ENCODE measurements at regions not wholly inside any gene's neighbourhood (a gene's known extent, or its start where the extent isn't known, plus 50 kb on each side); places are given as distances from the start of the nearest gene placed in this dataset.

DNA sequence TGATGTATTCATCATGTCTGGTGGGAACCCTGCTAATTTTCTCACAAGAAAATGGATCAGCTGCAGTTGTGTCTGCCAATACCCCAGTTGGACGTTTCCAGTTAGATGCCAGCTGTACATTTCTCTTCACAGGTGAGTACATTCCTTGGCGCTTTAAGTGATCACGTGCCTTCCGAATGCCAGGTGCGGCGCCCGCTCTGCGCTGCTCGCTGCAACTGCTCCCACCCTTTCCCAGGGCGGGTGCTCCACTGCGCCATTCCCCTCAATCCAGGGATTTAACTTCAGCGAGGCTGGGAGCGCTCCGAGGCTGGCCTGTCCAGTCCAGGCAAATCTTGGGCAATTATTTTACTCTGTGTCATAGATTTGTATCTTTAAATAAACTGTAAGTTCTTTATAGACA, 225.0 kb upstream of the RAB6C start:
- Histone ChIP-seq H3K27me3 (no peaks in the 10 kb centered on the region), H3K27ac (no peak overlapping the region), H3K9me3 (peaks cover 0 to 4% (median 0%) of the 10 kb centered on the region in 4 donors), H3K4me1 (peaks cover 0 to 13% (median 0%) of the 10 kb centered on the region in 4 donors), H3K4me3 (no peak overlapping the region), H3K36me3 (no peaks in the 10 kb centered on the region)
- no peak for DNase-seq (ENCODE audit: low spot score in 2 of 2)
- 94% methylated on average over 14 of the region's 14 CpGs for WGBS, 2 donors
- TF ChIP-seq EP300 (IDR thresholded peaks at IDR 0.05) (no peak), POLR2A (IDR thresholded peaks at IDR 0.05) (no peak)
- TF ChIP-seq, protein P1, sequence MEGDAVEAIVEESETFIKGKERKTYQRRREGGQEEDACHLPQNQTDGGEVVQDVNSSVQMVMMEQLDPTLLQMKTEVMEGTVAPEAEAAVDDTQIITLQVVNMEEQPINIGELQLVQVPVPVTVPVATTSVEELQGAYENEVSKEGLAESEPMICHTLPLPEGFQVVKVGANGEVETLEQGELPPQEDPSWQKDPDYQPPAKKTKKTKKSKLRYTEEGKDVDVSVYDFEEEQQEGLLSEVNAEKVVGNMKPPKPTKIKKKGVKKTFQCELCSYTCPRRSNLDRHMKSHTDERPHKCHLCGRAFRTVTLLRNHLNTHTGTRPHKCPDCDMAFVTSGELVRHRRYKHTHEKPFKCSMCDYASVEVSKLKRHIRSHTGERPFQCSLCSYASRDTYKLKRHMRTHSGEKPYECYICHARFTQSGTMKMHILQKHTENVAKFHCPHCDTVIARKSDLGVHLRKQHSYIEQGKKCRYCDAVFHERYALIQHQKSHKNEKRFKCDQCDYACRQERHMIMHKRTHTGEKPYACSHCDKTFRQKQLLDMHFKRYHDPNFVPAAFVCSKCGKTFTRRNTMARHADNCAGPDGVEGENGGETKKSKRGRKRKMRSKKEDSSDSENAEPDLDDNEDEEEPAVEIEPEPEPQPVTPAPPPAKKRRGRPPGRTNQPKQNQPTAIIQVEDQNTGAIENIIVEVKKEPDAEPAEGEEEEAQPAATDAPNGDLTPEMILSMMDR (IDR thresholded peaks at IDR 0.05), result no peak

DNA sequence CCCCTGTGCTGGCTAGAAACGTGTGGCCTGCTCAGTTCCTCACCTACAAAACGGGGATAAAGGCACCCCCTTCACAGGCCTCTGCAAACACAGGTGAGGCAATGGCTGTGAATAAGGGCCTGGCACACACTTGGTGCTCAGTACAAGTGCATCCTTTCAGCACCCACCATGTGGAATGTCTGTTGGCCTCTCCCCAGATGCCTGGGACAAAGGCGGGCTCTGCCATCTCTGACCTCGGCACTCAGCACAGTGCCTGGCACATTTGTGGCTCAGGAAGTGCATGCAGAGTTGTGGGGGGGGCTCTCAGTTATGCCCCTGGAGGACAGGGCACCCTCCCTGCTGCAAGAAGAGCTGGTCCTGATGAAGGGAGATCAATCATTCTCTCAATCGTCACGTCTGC, 224.6 kb upstream of the RAB6C start:
- H3K9me3 ChIP-seq, result peaks cover 0 to 4% (median 0%) of the 10 kb centered on the region in 4 donors
- no peaks in the 10 kb centered on the region for H3K27me3 ChIP-seq
- no peak for TF ChIP-seq POLR2A (IDR thresholded peaks at IDR 0.05)
- TF ChIP-seq, protein P1 (IDR thresholded peaks at IDR 0.05), result no peak
- no peak for TF ChIP-seq EP300 (IDR thresholded peaks at IDR 0.05)
- peaks cover 0 to 13% (median 0%) of the 10 kb centered on the region in 4 donors for H3K4me1 ChIP-seq
- H3K36me3 ChIP-seq, result no peaks in the 10 kb centered on the region
- DNase-seq (ENCODE audit: low spot score in 2 of 2), result no peak
- H3K27ac ChIP-seq, result no peak overlapping the region
- 78 to 84% methylated on average over 6 of the region's 6 CpGs for WGBS, 2 donors
- no peak overlapping the region for H3K4me3 ChIP-seq

DNA sequence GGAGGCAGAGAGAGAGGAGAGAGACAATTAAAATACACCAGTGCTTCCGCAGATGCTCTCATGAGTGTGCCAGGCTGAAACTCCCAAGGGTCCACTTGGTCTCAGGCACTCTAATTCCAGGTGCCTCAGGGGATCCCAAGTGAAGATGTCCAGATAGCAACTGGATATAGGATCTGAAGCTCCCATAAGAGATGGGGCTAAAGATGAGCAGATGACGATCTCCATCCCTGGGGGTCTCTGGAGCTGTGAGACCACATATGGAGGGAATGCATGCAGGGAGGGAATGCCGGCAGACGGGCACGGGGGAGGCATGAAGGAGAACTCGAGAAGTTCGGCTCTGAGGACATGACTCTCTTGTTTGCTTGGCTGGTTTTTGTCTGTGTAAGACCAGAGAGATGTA, 223.7 kb upstream of the RAB6C start:
- WGBS, 2 donors, result 90 to 94% methylated on average over 7 of the region's 7 CpGs
- TF ChIP-seq EP300 (IDR thresholded peaks at IDR 0.05) (no peak), POLR2A (IDR thresholded peaks at IDR 0.05) (no peak)
- TF ChIP-seq, protein P1 (IDR thresholded peaks at IDR 0.05), result no peak
- DNase-seq (ENCODE audit: low spot score in 2 of 2), result no peak

DNA sequence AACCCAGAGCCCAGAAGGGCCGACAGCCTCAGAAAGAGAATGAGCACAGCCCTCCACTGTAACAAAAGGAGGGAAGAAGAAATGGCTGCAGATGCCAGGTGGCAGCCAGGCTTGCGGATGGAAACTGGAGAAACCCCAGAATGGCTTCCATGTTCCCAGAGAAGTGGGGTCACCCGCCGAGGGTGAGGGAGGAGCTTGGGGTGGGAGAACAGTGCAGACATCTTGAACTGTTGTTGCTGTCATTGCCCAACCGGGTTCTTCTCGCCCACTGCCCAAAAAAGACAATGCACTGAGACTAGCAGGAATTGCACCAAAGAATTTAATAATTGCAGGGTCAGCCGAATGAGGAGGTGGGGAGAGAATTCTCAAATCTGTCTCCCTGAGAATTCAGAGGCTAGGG, 223.2 kb upstream of the RAB6C start:
- TF ChIP-seq EP300 (IDR thresholded peaks at IDR 0.05) (no peak), POLR2A (IDR thresholded peaks at IDR 0.05) (no peak)
- TF ChIP-seq, protein P1 (IDR thresholded peaks at IDR 0.05), result no peak
- Histone ChIP-seq H3K36me3 (no peaks in the 10 kb centered on the region), H3K4me1 (peaks cover 0 to 13% (median 0%) of the 10 kb centered on the region in 4 donors), H3K4me3 (no peak overlapping the region), H3K9me3 (no peaks in the 10 kb centered on the region), H3K27ac (no peak overlapping the region), H3K27me3 (no peaks in the 10 kb centered on the region)
- 85 to 89% methylated on average over 7 of the region's 7 CpGs for WGBS, 2 donors
- no peak for DNase-seq (ENCODE audit: low spot score in 2 of 2)

More for the DNA sequence above, 223.7 kb upstream of the RAB6C start:
- Histone ChIP-seq H3K4me1 (peaks cover 0 to 13% (median 0%) of the 10 kb centered on the region in 4 donors), H3K27me3 (no peaks in the 10 kb centered on the region), H3K36me3 (no peaks in the 10 kb centered on the region), H3K9me3 (no peaks in the 10 kb centered on the region), H3K4me3 (no peak overlapping the region), H3K27ac (no peak overlapping the region)

DNA sequence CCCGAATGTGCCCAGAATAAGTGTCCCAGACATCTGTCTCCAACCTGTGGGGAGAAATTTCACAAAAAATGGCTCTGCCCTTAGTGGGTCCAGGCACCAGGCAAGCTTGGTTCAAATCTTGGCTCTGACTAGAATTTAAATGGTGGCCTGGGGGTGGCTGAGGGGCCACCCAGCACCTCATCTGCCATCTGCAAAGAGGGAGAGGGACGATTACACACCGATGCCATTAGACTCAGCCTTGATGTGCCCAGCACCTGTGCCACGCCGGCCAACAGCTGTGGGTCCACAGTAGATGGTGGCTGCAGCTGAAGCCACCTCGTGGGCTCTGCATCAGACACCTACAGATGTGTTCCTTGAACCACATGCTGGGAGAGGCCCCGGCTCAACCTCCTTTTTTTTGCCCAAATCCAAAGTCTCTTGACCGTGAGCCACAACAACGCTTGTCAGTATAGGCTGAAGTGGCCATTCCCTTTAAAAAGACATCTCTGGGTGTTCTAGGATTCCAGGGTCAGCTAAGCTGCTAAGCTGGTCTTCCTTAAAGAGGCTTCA, 222.0 kb upstream of the RAB6C start:
- no peak overlapping the region for H3K4me3 ChIP-seq
- no peak for DNase-seq (ENCODE audit: low spot score in 2 of 2)
- H3K4me1 ChIP-seq, result peaks cover 0 to 13% (median 0%) of the 10 kb centered on the region in 4 donors
- no peaks in the 10 kb centered on the region for H3K9me3 ChIP-seq
- no peaks in the 10 kb centered on the region for H3K27me3 ChIP-seq
- no peak overlapping the region for H3K27ac ChIP-seq
- TF ChIP-seq, protein P1 (IDR thresholded peaks at IDR 0.05), result no peak
- TF ChIP-seq EP300 (IDR thresholded peaks at IDR 0.05) (no peak), POLR2A (IDR thresholded peaks at IDR 0.05) (no peak)
- H3K36me3 ChIP-seq, result no peaks in the 10 kb centered on the region
- 95 to 97% methylated on average over 4 to 9 of the region's 9 CpGs for WGBS, 2 donors
